GM12873 (cell line): ENCODE measurements at regions not wholly inside any gene's neighbourhood (a gene's known extent, or its start where the extent isn't known, plus 50 kb on each side); places are given as distances from the start of the nearest gene placed in this dataset.

Source experiments
- TF ChIP-seq, protein P1 (sequence below): IDR thresholded peaks from 2 replicates; pipeline ENCODE4 v1.5.1; 2012; ENCODE audit warnings: low read depth, mild to moderate bottlenecking, moderate library complexity, low read length, control low read depth; ENCODE audit not compliant: insufficient read depth; ENCODE audit errors: missing control alignments

DNA sequence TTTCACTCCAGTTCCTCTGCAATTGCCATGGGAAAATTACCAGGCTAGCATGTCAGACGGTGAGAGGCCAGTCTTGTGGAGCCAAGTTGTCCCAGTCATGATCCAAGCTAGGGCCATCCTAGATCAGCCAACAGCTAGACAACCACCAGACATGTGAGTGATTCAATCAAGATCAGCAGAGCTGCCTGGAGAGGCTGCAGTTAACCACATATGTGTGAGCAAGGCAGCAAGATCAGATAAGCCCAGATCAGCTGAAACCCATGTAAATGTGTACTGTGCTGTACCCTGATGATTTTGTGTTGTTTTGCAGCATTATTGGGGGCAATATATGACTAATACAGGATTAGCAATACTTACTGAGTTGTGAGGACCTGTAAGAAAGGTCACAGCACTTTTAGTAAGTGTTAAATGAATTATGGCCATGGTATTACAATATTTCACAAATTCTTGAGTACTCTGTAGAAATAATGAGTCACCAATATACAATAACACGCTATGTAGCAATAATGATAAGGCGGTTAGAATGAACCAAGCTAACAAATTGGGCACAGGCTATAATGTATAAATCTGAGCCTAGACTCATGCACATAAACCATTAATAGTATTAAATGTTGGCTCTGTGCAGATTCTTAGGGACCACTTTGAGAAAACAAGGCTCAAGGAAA, 91.4 kb downstream of the SUDS3 start:
- TF ChIP-seq, protein P1, sequence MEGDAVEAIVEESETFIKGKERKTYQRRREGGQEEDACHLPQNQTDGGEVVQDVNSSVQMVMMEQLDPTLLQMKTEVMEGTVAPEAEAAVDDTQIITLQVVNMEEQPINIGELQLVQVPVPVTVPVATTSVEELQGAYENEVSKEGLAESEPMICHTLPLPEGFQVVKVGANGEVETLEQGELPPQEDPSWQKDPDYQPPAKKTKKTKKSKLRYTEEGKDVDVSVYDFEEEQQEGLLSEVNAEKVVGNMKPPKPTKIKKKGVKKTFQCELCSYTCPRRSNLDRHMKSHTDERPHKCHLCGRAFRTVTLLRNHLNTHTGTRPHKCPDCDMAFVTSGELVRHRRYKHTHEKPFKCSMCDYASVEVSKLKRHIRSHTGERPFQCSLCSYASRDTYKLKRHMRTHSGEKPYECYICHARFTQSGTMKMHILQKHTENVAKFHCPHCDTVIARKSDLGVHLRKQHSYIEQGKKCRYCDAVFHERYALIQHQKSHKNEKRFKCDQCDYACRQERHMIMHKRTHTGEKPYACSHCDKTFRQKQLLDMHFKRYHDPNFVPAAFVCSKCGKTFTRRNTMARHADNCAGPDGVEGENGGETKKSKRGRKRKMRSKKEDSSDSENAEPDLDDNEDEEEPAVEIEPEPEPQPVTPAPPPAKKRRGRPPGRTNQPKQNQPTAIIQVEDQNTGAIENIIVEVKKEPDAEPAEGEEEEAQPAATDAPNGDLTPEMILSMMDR, result no peak

DNA sequence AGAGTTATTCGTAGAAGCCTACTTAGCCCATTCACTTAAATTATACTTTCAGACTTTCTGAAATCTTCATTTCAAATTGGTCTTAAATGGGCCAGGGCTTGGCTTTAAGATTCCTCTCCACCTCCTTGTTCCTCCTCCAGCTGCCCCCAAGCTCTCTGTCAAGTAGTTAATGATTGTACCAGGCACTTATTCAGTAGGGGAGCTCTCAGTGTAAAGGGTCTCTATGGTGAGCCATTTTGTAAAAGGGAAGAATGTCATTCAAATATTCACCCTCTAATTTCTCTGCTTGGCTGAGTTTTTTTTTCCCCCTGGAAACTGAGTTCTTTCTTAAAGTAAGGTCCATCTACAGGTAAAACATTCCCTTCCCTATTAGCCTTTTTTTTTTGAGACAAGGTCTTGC, 96.6 kb downstream of the SUDS3 start:
- TF ChIP-seq, protein P1, result no peak

DNA sequence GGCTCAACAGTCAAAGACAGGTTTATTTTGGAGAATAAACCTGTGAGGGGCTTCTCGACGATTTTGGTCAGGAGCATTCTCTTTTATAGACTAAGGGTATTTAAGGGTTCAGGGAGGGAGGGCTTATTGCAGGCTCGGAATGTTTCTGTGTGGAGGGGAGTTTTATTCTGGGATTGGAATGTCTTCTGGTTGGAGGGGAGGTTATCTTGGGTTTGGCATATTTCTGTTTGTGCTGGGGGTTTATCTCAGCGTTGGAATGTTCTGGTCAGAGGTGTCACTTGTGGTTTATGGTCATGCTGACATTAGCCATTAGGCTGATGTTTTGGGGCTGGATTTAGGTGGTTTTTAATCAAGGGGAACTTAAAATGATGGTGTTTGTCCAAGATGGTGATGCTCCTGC, 103.9 kb downstream of the SUDS3 start:
- TF ChIP-seq, protein P1, result no peak

DNA sequence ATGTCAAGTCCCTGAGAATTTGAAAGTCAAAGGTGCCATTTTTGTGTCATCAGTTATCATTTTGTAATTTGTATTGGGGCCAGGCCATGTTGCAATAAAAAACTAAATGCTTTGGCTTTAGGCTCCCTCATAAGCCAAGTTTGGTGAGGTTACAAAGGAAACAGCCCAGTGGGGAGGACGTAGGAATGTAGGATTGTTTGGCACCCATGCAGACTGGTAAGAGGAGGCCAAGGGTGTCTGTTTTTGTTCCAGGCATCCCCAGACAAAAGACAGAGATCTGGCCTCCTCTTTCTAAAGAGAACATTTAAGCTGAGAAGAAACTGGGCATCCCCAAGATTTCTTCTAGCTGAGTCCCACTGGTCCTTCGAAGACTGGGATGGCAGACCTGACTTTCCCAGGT, 111.7 kb downstream of the SUDS3 start:
- TF ChIP-seq, protein P1, result no peak

GRCh38 chr12:118493962-118494361, 117.6 kb downstream of the SUDS3 start:
- TF ChIP-seq, protein P1, result no peak

- TF ChIP-seq, protein P1, result no peak
Observed at GRCh38 chr12:118494776-118495175, 118.4 kb downstream of the SUDS3 start.

DNA sequence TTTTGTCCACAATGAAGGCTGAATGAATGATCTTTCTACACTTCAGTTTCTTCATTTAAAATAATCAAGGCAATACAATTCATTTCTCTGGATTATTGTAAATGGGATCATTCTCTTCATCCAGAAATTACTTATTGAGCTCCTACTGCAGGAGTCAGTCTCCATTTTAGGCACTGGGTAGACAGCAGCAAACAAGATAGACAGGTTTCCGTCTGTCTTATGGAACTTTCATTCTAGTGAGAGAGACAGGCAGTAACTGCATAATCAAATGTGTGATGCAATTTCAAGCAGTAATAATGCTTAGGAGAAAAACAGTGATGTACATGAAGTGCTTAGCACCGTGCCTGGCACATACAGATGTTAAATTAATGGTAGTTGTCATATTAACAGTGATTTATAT, 118.9 kb downstream of the SUDS3 start:
- TF ChIP-seq, protein P1, result no peak
